Left renal cortex interstitium (tissue), 4 donors: ENCODE measurements at regions not wholly inside any gene's neighbourhood (a gene's known extent, or its start where the extent isn't known, plus 50 kb on each side); places are given as distances from the start of the nearest gene placed in this dataset.

Experiments
- DNase-seq, 4 donors: peaks; one replicate each; pipeline ENCODE4 v3.0.0-alpha.2; 2013; ENCODE audit warnings: low read depth in 4 of 4, low spot score in 2 of 4, missing footprints in 1 of 4

GRCh38 chr11:70928854-70929598, 323.4 kb downstream of the SHANK2 start:
- DNase-seq, result no peak

GRCh38 chr11:70930215-70930614, 322.2 kb downstream of the SHANK2 start:
- DNase-seq, result no peak

- DNase-seq, result no peak
These were observed 320.9 kb downstream of the SHANK2 start for GRCh38 chr11:70931430-70931829.

- DNase-seq, result no peak
These were observed 318.3 kb downstream of the SHANK2 start for GRCh38 chr11:70933981-70934583.

- no peak for DNase-seq
These were observed 317.2 kb downstream of the SHANK2 start for GRCh38 chr11:70935006-70935768.

GRCh38 chr11:70942593-70942992, 309.8 kb downstream of the SHANK2 start:
- no peak for DNase-seq

GRCh38 chr11:70944141-70944540, 308.2 kb downstream of the SHANK2 start:
- DNase-seq, result no peak

- DNase-seq, result no peak
These were observed 307.7 kb downstream of the SHANK2 start for GRCh38 chr11:70944636-70945035.

GRCh38 chr11:70948398-70948797, 304.0 kb downstream of the SHANK2 start:
- DNase-seq, result no peak

- DNase-seq, result no peak
These were observed 303.4 kb downstream of the SHANK2 start for GRCh38 chr11:70948855-70949531.

GRCh38 chr11:70951139-70951804, 301.1 kb downstream of the SHANK2 start:
- DNase-seq, result no peak

- DNase-seq, result no peak
These were observed 300.2 kb downstream of the SHANK2 start for GRCh38 chr11:70952191-70952590.

GRCh38 chr11:70953720-70954119, 298.7 kb downstream of the SHANK2 start:
- DNase-seq, result no peak

GRCh38 chr11:70954471-70954870, 297.9 kb downstream of the SHANK2 start:
- DNase-seq, result no peak
